ENCODE measurements at regions not wholly inside any gene's neighbourhood (a gene's known extent, or its start where the extent isn't known, plus 50 kb on each side); places are given as distances from the start of the nearest gene placed in this dataset.

GRCh38 chr21:34000375-34000774, 73.0 kb upstream of the MRPS6 start:
- dilution Hi-C loops (cut with MboI; ENCODE audit: extremely low pct_ligation_motif_present, low sequenced_read_pairs) = no loop called here
- CTCF ChIA-PET = interaction anchor here (1.8 kb wide), 1 partner anchor 76 kb away, joined by 5 read pairs; no protein-coding TSS in a partner anchor
- BruUV-seq (replicated peaks) = no TSS peak
- no peaks in the 10 kb centered on the region for H3K36me3 ChIP-seq (ENCODE audit: control insufficient read depth in 2 of 2, extremely low read depth in 1 of 2, insufficient read depth in 2 of 2, low read length in 2 of 2)
- H3K4me1 ChIP-seq (ENCODE audit: control insufficient read depth, extremely low read depth, insufficient read depth, low read length) = no peaks in the 10 kb centered on the region
- no peak overlapping the region for H3K27ac ChIP-seq (ENCODE audit: insufficient read depth, low read depth, low read length)
- H4K20me1 ChIP-seq (replicated peaks; ENCODE audit: control insufficient read depth, extremely low read depth, insufficient read depth, low read length) = no peaks in the 10 kb centered on the region
- POLR2A ChIA-PET = no interaction called here
- H3K9ac ChIP-seq (replicated peaks; ENCODE audit: extremely low read depth, insufficient read depth, low read length) = no peak overlapping the region
- no peaks in the 10 kb centered on the region for H3K79me2 ChIP-seq (ENCODE audit: control insufficient read depth, insufficient read depth, low read length)
- H3K9me3 ChIP-seq (replicated peaks; ENCODE audit: control insufficient read depth, insufficient read depth, low read length) = no peaks in the 10 kb centered on the region
- TF ChIP-seq POLR2A (IDR thresholded peaks at IDR 0.05; ENCODE audit: low read depth, low read length) (no peak), CTCF (IDR thresholded peaks at IDR 0.05; ENCODE audit: extremely low read depth in 1 of 2, insufficient read depth in 1 of 2, low read depth in 1 of 2, low read length in 2 of 2) (no peak), GATA2 (IDR thresholded peaks at IDR 0.05; ENCODE audit: insufficient read depth, insufficient read length, low read depth, low read length) (no peak), EZH2 (IDR thresholded peaks at IDR 0.05; ENCODE audit: borderline replicate concordance, low read depth, low read length, severe bottlenecking) (no peak), POLR2AphosphoS5 (IDR thresholded peaks at IDR 0.05; ENCODE audit: insufficient read depth, low read depth, low read length) (no peak), JUN (IDR thresholded peaks at IDR 0.05; ENCODE audit: borderline replicate concordance, insufficient read depth, insufficient read length, low read depth) (no peak), MAX (IDR thresholded peaks at IDR 0.05; ENCODE audit: insufficient read depth, insufficient read length) (no peak), MYC (IDR thresholded peaks at IDR 0.05; ENCODE audit: low read depth, low read length) (no peak), FOS (IDR thresholded peaks at IDR 0.05; ENCODE audit: borderline replicate concordance, insufficient read depth, low read length) (no peak)
- intact Hi-C loops (cut with micrococcal nuclease) = no loop called here
- H3K4me2 ChIP-seq (ENCODE audit: insufficient read depth, low read length) = no peak overlapping the region
- H3K4me3 ChIP-seq (replicated peaks in 1 of 3; ENCODE audit: insufficient read depth in 1 of 3, low read depth in 1 of 3, low read length in 3 of 3) = no peak overlapping the region
- H3K9me1 ChIP-seq (replicated peaks; ENCODE audit: control insufficient read depth, extremely low read depth, insufficient read depth, low read length) = no peaks in the 10 kb centered on the region
- H3K27me3 ChIP-seq (ENCODE audit: control insufficient read depth in 2 of 2, insufficient read depth in 2 of 2, low read length in 2 of 2) = peaks cover 7 to 9% of the 10 kb centered on the region in 2 experiments
- DNase-seq (ENCODE audit: low read depth, low spot score) = no peak
- no peak overlapping the region for H2AFZ ChIP-seq (ENCODE audit: low read depth, low read length)
- FAIRE-seq = no peak
